H1 (cell line): ENCODE measurements at regions not wholly inside any gene's neighbourhood (a gene's known extent, or its start where the extent isn't known, plus 50 kb on each side); places are given as distances from the start of the nearest gene placed in this dataset.

Source experiments
- CTCF ChIA-PET: fragments of 300-600 bp; sonication (Branson Sonifier 250); formaldehyde crosslinking; loops from one replicate; lab custom pipeline; 2021; ENCODE audit not compliant: partially characterized antibody; lab: Charles Lee
- POLR2A ChIA-PET: fragments of 300-600 bp; sonication (Branson Sonifier 250); formaldehyde crosslinking; loops from one replicate; lab custom pipeline; 2021; ENCODE audit warnings: inconsistent platforms; ENCODE audit not compliant: partially characterized antibody; lab: Charles Lee
- DNase-seq, 2 experiments: peaks; one replicate each; pipeline versions ENCODE4 v3.0.0 to v3.0.0-alpha.2; 2010 to 2022; ENCODE audit warnings: low spot score in 2 of 2, low read depth in 1 of 2, mixed read lengths in 1 of 2
- FAIRE-seq: peaks from 2 replicates; lab custom pipeline; 2011; peaks lifted over from hg19 to GRCh38; lab: Jason Lieb, UNC
- H2AFZ ChIP-seq: 2 replicates; pipeline ENCODE4 v1.8.1; 2012; ENCODE audit warnings: low read length, inconsistent platforms
- H2AK5ac ChIP-seq: 2 replicates; pipeline ENCODE4 v1.6.1; 2013; ENCODE audit warnings: low read depth, low read length
- H2BK120ac ChIP-seq: replicated peaks from 2 replicates; pipeline ENCODE3; 2013; ENCODE audit warnings: low read depth, low read length, inconsistent platforms
- H2BK12ac ChIP-seq: 2 replicates; pipeline ENCODE4 v1.6.1; 2013; ENCODE audit warnings: low read depth, low read length
- H2BK15ac ChIP-seq: 2 replicates; pipeline ENCODE4 v1.6.1; 2013; ENCODE audit warnings: low read length
- H2BK20ac ChIP-seq: 2 replicates; pipeline ENCODE4 v1.6.1; 2013; ENCODE audit warnings: low read length
- H2BK5ac ChIP-seq: 2 replicates; pipeline ENCODE4 v1.6.1; 2013; ENCODE audit warnings: low read depth, low read length
- H3K14ac ChIP-seq: 2 replicates; pipeline ENCODE4 v1.6.1; 2013; ENCODE audit warnings: inconsistent platforms; ENCODE audit not compliant: insufficient read length
- H3K18ac ChIP-seq: 2 replicates; pipeline ENCODE4 v1.6.1; 2013; ENCODE audit warnings: low read length; ENCODE audit errors: extremely low read depth
- H3K23ac ChIP-seq: 2 replicates; pipeline ENCODE4 v1.6.1; 2013; ENCODE audit warnings: inconsistent platforms; ENCODE audit not compliant: insufficient read length
- H3K23me2 ChIP-seq: 2 replicates; pipeline ENCODE4 v1.6.1; 2013; ENCODE audit warnings: low read depth, low read length
- H3K27ac ChIP-seq: 2 replicates; pipeline ENCODE4 v1.6.1; 2011; ENCODE audit warnings: low read depth, low read length, inconsistent platforms
- H3K27me3 ChIP-seq, 4 experiments: replicated peaks in 1 of 4; 1 replicate in 1 of 4; 2 replicates in 3 of 4; pipeline versions ENCODE4 v1.6.1 to v1.8.1; 2011 to 2013; ENCODE audit warnings: low read length in 3 of 4, mild to moderate bottlenecking in 3 of 4, inconsistent platforms in 2 of 4, mixed read lengths in 2 of 4, moderate library complexity in 1 of 4; ENCODE audit not compliant: control insufficient read depth in 3 of 4, insufficient read depth in 3 of 4; ENCODE audit errors: extremely low read depth in 1 of 4
- H3K36me3 ChIP-seq, 4 experiments: 2 replicates each; pipeline versions ENCODE4 v1.6.1 to v1.8.1; 2011 to 2013; ENCODE audit warnings: mild to moderate bottlenecking in 4 of 4, low read length in 3 of 4, moderate library complexity in 2 of 4, control low read depth in 1 of 4, inconsistent platforms in 1 of 4; ENCODE audit not compliant: insufficient read depth in 4 of 4, control insufficient read depth in 2 of 4
- H3K4ac ChIP-seq: replicated peaks from 2 replicates; pipeline ENCODE3; 2013; ENCODE audit warnings: low read length, low read depth, mixed read lengths, inconsistent platforms; ENCODE audit not compliant: insufficient read length
- H3K4me1 ChIP-seq, 4 experiments: replicated peaks in 1 of 4; 1 replicate in 1 of 4; 2 replicates in 3 of 4; pipeline versions ENCODE4 v1.6.1 to v1.8.1; 2011 to 2013; ENCODE audit warnings: low read length in 3 of 4, inconsistent platforms in 2 of 4, mixed read lengths in 1 of 4; ENCODE audit not compliant: insufficient read depth in 4 of 4, control insufficient read depth in 3 of 4
- H3K4me2 ChIP-seq, 2 experiments: 2 replicates each; pipeline versions ENCODE4 v1.6.1 to v1.8.1; 2011 to 2013; ENCODE audit warnings: low read depth in 2 of 2, low read length in 2 of 2, control low read depth in 1 of 2, inconsistent platforms in 1 of 2, mild to moderate bottlenecking in 1 of 2; ENCODE audit not compliant: insufficient read depth in 1 of 2
- H3K4me3 ChIP-seq, 4 experiments: fragments of 200-600, 300-600 bp in 1 of 4; sonication (generic), shearing (Covaris generic), sonication (Bioruptor Twin) in 1 of 4; 2 replicates each; pipeline versions ENCODE4 v1.5.1 to v1.8.1; 2011 to 2016; ENCODE audit warnings: low read length in 4 of 4, low read depth in 3 of 4, control low read depth in 2 of 4, inconsistent platforms in 2 of 4, mild to moderate bottlenecking in 2 of 4, mixed read lengths in 1 of 4, moderate library complexity in 1 of 4; ENCODE audit not compliant: insufficient read depth in 2 of 4; ENCODE audit errors: extremely low read depth in 1 of 4
- H3K56ac ChIP-seq: replicated peaks from 2 replicates; pipeline ENCODE3; 2013; ENCODE audit warnings: low read depth, mild to moderate bottlenecking, mixed read lengths, low read length, inconsistent platforms; ENCODE audit not compliant: insufficient read length
- H3K79me1 ChIP-seq: 2 replicates; pipeline ENCODE4 v1.6.1; 2013; ENCODE audit warnings: low read depth, low read length, control low read depth
- H3K79me2 ChIP-seq, 2 experiments: 2 replicates each; pipeline versions ENCODE4 v1.6.1 to v1.8.1; 2012 to 2013; ENCODE audit warnings: low read length in 2 of 2, mild to moderate bottlenecking in 2 of 2, inconsistent platforms in 1 of 2; ENCODE audit not compliant: insufficient read depth in 2 of 2, control insufficient read depth in 1 of 2
- H3K9ac ChIP-seq, 4 experiments: replicated peaks in 1 of 4; 1 replicate in 1 of 4; 2 replicates in 3 of 4; pipeline versions ENCODE4 v1.6.1 to v1.8.1; 2011 to 2013; ENCODE audit warnings: low read depth in 3 of 4, low read length in 3 of 4, control low read depth in 2 of 4, mild to moderate bottlenecking in 2 of 4, moderate library complexity in 2 of 4, inconsistent platforms in 1 of 4; ENCODE audit errors: extremely low read depth in 1 of 4
- H3K9me3 ChIP-seq, 2 experiments: 2 replicates each; pipeline versions ENCODE4 v1.6.1 to v1.8.1; 2012 to 2013; ENCODE audit warnings: mild to moderate bottlenecking in 2 of 2, moderate library complexity in 2 of 2, control low read depth in 1 of 2, inconsistent platforms in 1 of 2, low read depth in 1 of 2, low read length in 1 of 2, mixed read lengths in 1 of 2; ENCODE audit not compliant: insufficient read depth in 2 of 2
- H4K20me1 ChIP-seq, 2 experiments: replicated peaks in 1 of 2; 2 replicates each; pipeline versions ENCODE3 to v1.8.1; 2011 to 2013; ENCODE audit warnings: inconsistent platforms in 2 of 2, low read length in 2 of 2, mild to moderate bottlenecking in 1 of 2; ENCODE audit not compliant: insufficient read depth in 2 of 2, control insufficient read depth in 1 of 2
- H4K5ac ChIP-seq: 2 replicates; pipeline ENCODE4 v1.6.1; 2013; ENCODE audit warnings: low read length, low read depth, mixed read lengths, inconsistent platforms; ENCODE audit not compliant: insufficient read length
- H4K8ac ChIP-seq: 2 replicates; pipeline ENCODE4 v1.8.0; 2013; ENCODE audit warnings: mild to moderate bottlenecking, moderate library complexity, low read length, inconsistent platforms; ENCODE audit not compliant: insufficient read depth; ENCODE audit errors: extremely low read depth
- H4K91ac ChIP-seq: replicated peaks from 2 replicates; pipeline ENCODE3; 2013; ENCODE audit warnings: low read length, mixed read lengths, inconsistent platforms; ENCODE audit not compliant: insufficient read length
- CEBPB ChIP-seq: IDR thresholded peaks from 2 replicates; pipeline ENCODE4 v1.6.1; 2012; ENCODE audit warnings: low read depth, low read length
- E2F6 ChIP-seq: IDR thresholded peaks from 2 replicates; pipeline ENCODE4 v1.6.1; 2012; ENCODE audit warnings: inconsistent platforms
- JUN ChIP-seq: IDR thresholded peaks from 2 replicates; pipeline ENCODE4 v1.6.1; 2011; ENCODE audit warnings: low read depth, mild to moderate bottlenecking, improper control_type of control experiment, low read length
- PHF8 ChIP-seq: fragments of 200-600 bp; sonication (generic); conservative IDR thresholded peaks from 2 replicates; pipeline ENCODE4 v1.7.1; 2012; ENCODE audit warnings: low read depth, mild to moderate bottlenecking, inconsistent platforms, low read length, moderate library complexity
- RAD21 ChIP-seq, 2 experiments: IDR thresholded peaks in 1 of 2; conservative IDR thresholded peaks in 1 of 2; 2 replicates each; pipeline ENCODE4 v1.6.1; 2011; ENCODE audit warnings: low read depth in 2 of 2, low read length in 2 of 2, improper control_type of control experiment in 1 of 2, inconsistent platforms in 1 of 2, mild to moderate bottlenecking in 1 of 2, moderate library complexity in 1 of 2
- SUZ12 ChIP-seq: fragments of 200-600 bp; sonication (generic); IDR thresholded peaks from 2 replicates; pipeline ENCODE4 v1.6.1; 2012; ENCODE audit warnings: mild to moderate bottlenecking, inconsistent platforms, low read length, moderate library complexity, mixed read lengths
- WGBS, 2 experiments: shearing (Covaris generic) in 1 of 2; methylation state at CpG; one replicate each; pipeline versions ENCODE4 v1.1.6 to v1.1.7; 2013 to 2015; ENCODE audit warnings: low lambda C conversion rate in 2 of 2, mixed read lengths in 2 of 2, inconsistent platforms in 1 of 2, low coverage in 1 of 2, missing lambda C conversion rate in 1 of 2; ENCODE audit not compliant: insufficient replicate concordance in 2 of 2, insufficient coverage in 1 of 2, insufficient read length in 1 of 2; ENCODE audit errors: extremely low coverage in 1 of 2, missing lambda C conversion rate in 1 of 2; 5-methylcytosine and 5-hydroxymethylcytosine counted together
- TF ChIP-seq, protein P1 (sequence below): IDR thresholded peaks from 2 replicates; pipeline ENCODE4 v1.6.1; 2011; ENCODE audit warnings: low read length, improper control_type of control experiment
- TF ChIP-seq, protein P2 (sequence below): IDR thresholded peaks from 2 replicates; pipeline ENCODE4 v1.6.1; 2012; ENCODE audit warnings: low read length, inconsistent platforms

GRCh38 chr13:58991826-58992477 lies 1171.8 kb downstream of the DIAPH3 start:
- no peak overlapping the region for H2BK120ac ChIP-seq
- no peak overlapping the region for H3K14ac ChIP-seq
- no peak overlapping the region for H3K9ac ChIP-seq
- DNase-seq (no peak), FAIRE-seq (no peak)
- no peaks in the 10 kb centered on the region for H3K23me2 ChIP-seq
- no peak overlapping the region for H3K18ac ChIP-seq
- H2BK12ac ChIP-seq, result no peak overlapping the region
- no peak overlapping the region for H2BK20ac ChIP-seq
- H3K23ac ChIP-seq, result no peak overlapping the region
- no peak overlapping the region for H4K91ac ChIP-seq
- H3K27me3 ChIP-seq, result no peaks in the 10 kb centered on the region
- H3K9me3 ChIP-seq, result no peaks in the 10 kb centered on the region
- POLR2A ChIA-PET, result no interaction called here
- H2AK5ac ChIP-seq, result no peak overlapping the region
- no peak overlapping the region for H4K8ac ChIP-seq
- 97% methylated on average over 3 of the region's 3 CpGs; no CpG with 5 or more reads in 1 of the 2 experiments for WGBS, 2 experiments
- H3K4me1 ChIP-seq, result no peaks in the 10 kb centered on the region
- H4K20me1 ChIP-seq, result no peaks in the 10 kb centered on the region
- no peak overlapping the region for H3K4me3 ChIP-seq
- H2BK5ac ChIP-seq, result no peak overlapping the region
- no peak overlapping the region for H3K4ac ChIP-seq
- no peaks in the 10 kb centered on the region for H3K36me3 ChIP-seq
- no peaks in the 10 kb centered on the region for H3K79me2 ChIP-seq
- TF ChIP-seq, protein P1, sequence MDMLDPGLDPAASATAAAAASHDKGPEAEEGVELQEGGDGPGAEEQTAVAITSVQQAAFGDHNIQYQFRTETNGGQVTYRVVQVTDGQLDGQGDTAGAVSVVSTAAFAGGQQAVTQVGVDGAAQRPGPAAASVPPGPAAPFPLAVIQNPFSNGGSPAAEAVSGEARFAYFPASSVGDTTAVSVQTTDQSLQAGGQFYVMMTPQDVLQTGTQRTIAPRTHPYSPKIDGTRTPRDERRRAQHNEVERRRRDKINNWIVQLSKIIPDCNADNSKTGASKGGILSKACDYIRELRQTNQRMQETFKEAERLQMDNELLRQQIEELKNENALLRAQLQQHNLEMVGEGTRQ, result no peak
- TF ChIP-seq CEBPB (no peak), RAD21 (IDR thresholded peaks at IDR 0.05 in 1 of 2, conservative IDR thresholded peaks at IDR 0.05 in 1 of 2; ENCODE audit: low read depth in 2 of 2, low read length in 2 of 2) (no peak), PHF8 (no peak), SUZ12 (no peak), E2F6 (no peak), JUN (no peak)
- TF ChIP-seq, protein P2, sequence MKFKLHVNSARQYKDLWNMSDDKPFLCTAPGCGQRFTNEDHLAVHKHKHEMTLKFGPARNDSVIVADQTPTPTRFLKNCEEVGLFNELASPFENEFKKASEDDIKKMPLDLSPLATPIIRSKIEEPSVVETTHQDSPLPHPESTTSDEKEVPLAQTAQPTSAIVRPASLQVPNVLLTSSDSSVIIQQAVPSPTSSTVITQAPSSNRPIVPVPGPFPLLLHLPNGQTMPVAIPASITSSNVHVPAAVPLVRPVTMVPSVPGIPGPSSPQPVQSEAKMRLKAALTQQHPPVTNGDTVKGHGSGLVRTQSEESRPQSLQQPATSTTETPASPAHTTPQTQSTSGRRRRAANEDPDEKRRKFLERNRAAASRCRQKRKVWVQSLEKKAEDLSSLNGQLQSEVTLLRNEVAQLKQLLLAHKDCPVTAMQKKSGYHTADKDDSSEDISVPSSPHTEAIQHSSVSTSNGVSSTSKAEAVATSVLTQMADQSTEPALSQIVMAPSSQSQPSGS, result no peak
- no peak overlapping the region for H3K56ac ChIP-seq
- no peak overlapping the region for H3K4me2 ChIP-seq
- H3K79me1 ChIP-seq, result no peaks in the 10 kb centered on the region
- CTCF ChIA-PET, result no interaction called here
- no peak overlapping the region for H3K27ac ChIP-seq
- no peak overlapping the region for H2AFZ ChIP-seq
- no peak overlapping the region for H4K5ac ChIP-seq
- no peak overlapping the region for H2BK15ac ChIP-seq
